Epithelial cell of esophagus (primary cell): ENCODE measurements at regions not wholly inside any gene's neighbourhood (a gene's known extent, or its start where the extent isn't known, plus 50 kb on each side); places are given as distances from the start of the nearest gene placed in this dataset.

Experiments
- DNase-seq: peaks from one replicate; pipeline ENCODE4 v3.0.0; 2010; ENCODE audit warnings: low read depth
- H3K4me3 ChIP-seq: 2 replicates; pipeline ENCODE4 v1.5.1; 2011; ENCODE audit warnings: mild to moderate bottlenecking, low read length, control low read depth
- TF ChIP-seq, protein P1 (sequence below): IDR thresholded peaks from 2 replicates; pipeline ENCODE4 v1.5.1; 2011; ENCODE audit warnings: low read depth, mild to moderate bottlenecking, low read length, control low read depth, inconsistent platforms; ENCODE audit not compliant: insufficient read depth; ENCODE audit errors: missing control alignments

DNA sequence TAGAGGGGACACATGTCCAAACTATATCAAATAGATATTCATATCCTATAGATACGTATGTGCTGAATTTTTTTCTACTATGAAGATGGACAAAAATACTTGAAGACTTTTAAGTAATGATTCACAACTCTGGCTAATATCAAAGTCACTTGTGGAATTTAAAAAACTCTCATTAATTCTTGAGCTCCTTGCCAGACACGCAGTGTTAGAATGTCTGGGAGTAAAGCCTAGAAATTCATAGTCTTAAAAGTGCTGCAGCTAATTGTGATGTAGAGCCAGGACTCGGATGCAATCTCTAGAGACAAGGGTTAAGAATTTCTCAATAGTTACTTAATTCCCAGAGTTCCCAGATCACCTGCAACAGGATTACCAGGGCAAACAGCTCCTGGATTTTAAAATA, 107.4 kb downstream of the ARL6IP6 start:
- DNase-seq = no peak
- TF ChIP-seq, protein P1, sequence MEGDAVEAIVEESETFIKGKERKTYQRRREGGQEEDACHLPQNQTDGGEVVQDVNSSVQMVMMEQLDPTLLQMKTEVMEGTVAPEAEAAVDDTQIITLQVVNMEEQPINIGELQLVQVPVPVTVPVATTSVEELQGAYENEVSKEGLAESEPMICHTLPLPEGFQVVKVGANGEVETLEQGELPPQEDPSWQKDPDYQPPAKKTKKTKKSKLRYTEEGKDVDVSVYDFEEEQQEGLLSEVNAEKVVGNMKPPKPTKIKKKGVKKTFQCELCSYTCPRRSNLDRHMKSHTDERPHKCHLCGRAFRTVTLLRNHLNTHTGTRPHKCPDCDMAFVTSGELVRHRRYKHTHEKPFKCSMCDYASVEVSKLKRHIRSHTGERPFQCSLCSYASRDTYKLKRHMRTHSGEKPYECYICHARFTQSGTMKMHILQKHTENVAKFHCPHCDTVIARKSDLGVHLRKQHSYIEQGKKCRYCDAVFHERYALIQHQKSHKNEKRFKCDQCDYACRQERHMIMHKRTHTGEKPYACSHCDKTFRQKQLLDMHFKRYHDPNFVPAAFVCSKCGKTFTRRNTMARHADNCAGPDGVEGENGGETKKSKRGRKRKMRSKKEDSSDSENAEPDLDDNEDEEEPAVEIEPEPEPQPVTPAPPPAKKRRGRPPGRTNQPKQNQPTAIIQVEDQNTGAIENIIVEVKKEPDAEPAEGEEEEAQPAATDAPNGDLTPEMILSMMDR = no peak
- no peak overlapping the region for H3K4me3 ChIP-seq

DNA sequence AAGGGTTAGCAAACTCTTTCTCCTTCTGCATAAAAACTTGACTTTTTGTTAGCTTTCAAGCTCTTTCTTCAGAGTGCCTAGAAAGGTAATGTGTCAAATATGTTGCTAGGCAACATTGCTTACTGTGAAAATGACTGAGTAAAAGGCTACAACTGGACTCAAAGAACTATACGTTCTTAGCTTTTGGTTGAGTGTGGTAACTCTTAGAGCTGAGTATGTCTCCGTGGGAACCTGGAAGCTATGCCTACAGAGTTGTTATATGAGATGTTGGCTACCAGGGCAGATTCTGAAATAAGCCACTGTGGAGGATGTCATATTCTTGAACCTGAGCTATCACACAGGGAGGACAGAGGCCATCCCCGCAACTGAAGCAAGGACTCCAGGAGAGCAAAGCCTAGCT, 105.5 kb downstream of the ARL6IP6 start:
- H3K4me3 ChIP-seq = no peak overlapping the region
- DNase-seq = no peak
- TF ChIP-seq, protein P1 = no peak

DNA sequence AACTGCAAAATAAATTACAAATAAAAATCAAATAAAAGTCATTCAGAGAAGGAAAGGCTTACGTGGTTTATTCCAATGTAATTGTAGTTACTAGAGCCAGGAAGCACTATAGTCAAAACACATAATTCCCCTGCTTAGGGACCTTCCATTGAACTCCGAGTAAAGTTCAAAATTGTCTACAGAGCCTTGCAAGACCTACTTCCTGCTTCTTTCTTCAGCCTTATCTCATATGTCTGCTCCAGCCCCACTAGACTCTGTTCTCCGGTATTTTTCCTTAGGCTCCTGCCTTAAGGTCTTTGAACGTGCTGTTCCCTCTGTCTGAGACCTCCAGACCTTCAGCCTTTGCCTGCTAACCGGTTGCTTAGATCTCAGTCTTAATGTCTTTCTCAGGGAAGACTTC, 104.3 kb downstream of the ARL6IP6 start:
- TF ChIP-seq, protein P1 = no peak
- no peak overlapping the region for H3K4me3 ChIP-seq
- DNase-seq = no peak

DNA sequence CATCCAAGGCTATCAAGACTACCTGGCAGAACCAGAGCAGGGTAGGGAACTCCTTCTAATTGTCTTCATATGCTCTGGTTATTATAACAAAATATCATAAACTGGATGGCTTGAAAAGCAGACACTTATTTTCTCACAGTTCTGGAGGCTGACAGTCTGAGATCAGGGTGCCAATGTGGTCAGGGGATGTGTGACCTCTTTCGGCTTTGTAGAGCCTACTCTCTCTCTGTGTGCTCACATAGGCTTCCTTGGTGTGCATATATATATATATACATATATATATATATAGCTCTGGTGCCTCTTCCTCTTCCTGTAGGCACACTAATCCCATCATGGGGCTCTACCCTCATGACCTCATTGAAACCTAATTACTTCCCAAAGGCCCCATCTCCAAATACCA, 101.6 kb downstream of the ARL6IP6 start:
- no peak for DNase-seq
- no peak overlapping the region for H3K4me3 ChIP-seq
- TF ChIP-seq, protein P1 = no peak

DNA sequence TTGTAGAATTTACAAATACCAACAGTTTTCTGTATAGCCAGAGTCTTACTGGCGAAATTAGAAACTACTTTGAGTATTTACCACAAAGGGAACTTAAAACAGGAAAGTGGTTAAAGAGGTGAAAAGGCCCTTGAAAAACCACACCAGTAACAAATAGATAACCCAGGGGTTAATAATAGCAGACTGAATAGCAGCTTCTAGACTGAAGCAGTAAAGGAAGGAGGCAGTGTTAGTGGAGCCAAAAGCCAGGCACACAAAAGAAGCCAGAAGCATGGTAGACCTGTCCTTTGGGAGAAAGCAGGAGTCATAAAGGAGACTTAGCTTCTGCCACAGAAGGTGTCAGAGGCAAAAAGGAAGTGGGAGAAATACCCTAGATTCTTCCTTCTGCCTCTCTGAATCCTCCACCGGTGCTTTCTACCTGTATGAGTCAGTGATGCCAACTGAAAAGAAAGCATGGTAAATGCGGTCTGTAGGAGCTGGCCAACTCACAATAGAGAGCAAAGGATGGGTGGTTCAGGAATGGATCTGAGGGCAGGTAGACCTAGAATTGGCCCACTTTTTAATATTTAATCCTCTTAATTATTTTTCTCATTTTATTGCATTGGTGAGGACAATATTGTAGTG, 97.3 kb downstream of the ARL6IP6 start:
- H3K4me3 ChIP-seq = no peak overlapping the region
- TF ChIP-seq, protein P1 = no peak
- DNase-seq = no peak

DNA sequence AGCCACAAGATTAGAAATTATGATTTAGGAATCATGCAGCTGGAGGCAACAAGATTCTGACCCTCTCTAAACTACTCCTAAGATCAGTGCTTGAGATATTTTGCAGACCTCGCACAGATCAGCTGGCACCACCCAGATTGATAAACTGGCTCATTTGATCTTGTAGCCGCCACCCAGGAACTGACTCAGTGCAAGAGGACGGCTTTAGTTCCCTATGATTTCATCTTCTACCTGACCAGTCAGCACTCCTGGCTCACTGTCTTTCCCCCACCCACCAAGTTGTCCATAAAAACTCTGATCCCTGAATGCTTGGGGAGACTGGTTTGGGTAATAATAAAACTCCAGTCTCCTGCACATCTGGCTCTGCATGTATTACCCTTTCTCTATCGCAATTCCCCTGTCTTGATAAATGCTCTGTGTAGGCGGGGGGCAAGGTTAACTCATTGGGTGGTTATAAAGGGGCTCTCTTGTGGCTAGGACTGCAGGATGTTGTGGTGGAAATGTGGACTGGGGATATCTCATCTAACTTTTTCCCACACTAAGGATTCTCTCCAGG, 96.1 kb downstream of the ARL6IP6 start:
- no peak overlapping the region for H3K4me3 ChIP-seq
- DNase-seq = peak; percentile 56
- TF ChIP-seq, protein P1 = no peak

DNA sequence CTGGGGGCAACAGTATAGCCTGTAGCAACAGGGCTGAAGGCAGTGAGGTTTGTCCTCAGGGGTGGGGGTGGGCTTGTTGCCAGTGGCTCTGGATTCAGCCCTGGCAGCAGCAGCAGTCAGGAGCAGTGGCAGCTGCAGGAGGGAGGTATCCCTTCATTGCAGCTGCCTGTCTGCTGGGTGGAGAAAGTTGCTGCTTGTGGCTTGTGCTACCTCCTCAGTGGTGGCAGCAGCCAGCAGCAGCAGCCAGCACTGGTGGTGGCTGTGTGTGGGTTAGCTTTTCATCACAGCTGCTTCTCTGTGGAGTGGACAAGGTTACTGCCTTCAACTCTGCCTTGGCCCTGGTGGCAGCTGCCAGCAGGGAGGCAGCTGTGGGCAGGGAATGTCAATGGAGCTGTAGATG, 94.9 kb downstream of the ARL6IP6 start:
- no peak overlapping the region for H3K4me3 ChIP-seq
- TF ChIP-seq, protein P1 = no peak
- DNase-seq = no peak
